ENCODE measurements at regions not wholly inside any gene's neighbourhood (a gene's known extent, or its start where the extent isn't known, plus 50 kb on each side); places are given as distances from the start of the nearest gene placed in this dataset.

- no peaks in the 10 kb centered on the region for H3K36me3 ChIP-seq (ENCODE audit: insufficient read depth, insufficient read length, low read length)
- H3K9ac ChIP-seq (ENCODE audit: insufficient read length, low read depth), result no peak overlapping the region
- no peaks in the 10 kb centered on the region for H3K4me1 ChIP-seq (ENCODE audit: insufficient read depth, insufficient read length)
- H3K27me3 ChIP-seq (ENCODE audit: insufficient read depth, insufficient read length), result no peaks in the 10 kb centered on the region
- TF ChIP-seq SUZ12 (IDR thresholded peaks at IDR 0.05; ENCODE audit: extremely low read depth, insufficient read depth, insufficient read length) (no peak), YY1 (IDR thresholded peaks at IDR 0.05; ENCODE audit: insufficient read depth, insufficient read length) (no peak), ZNF274 (IDR thresholded peaks at IDR 0.05; ENCODE audit: low read depth, low read length) (no peak)
- no peak for DNase-seq (ENCODE audit: low read depth, low spot score)
- H3K9me3 ChIP-seq (ENCODE audit: insufficient read depth, low read length), result no peaks in the 10 kb centered on the region
- H3K4me3 ChIP-seq (ENCODE audit: insufficient read length, low read depth), result no peak overlapping the region
Measured at GRCh38 chr6:139533171-139533570, 158.7 kb upstream of the CITED2 start.

GRCh38 chr6:139531148-139532115, 157.0 kb upstream of the CITED2 start:
- no peak for TF ChIP-seq YY1 (IDR thresholded peaks at IDR 0.05; ENCODE audit: insufficient read depth, insufficient read length)
- no peak for TF ChIP-seq ZNF274 (IDR thresholded peaks at IDR 0.05; ENCODE audit: low read depth, low read length)
- TF ChIP-seq SUZ12 (IDR thresholded peaks at IDR 0.05; ENCODE audit: extremely low read depth, insufficient read depth, insufficient read length), result no peak
- Histone ChIP-seq H3K4me3 (ENCODE audit: insufficient read length, low read depth) (no peak overlapping the region), H3K9ac (ENCODE audit: insufficient read length, low read depth) (no peak overlapping the region), H3K4me1 (ENCODE audit: insufficient read depth, insufficient read length) (no peaks in the 10 kb centered on the region), H3K36me3 (ENCODE audit: insufficient read depth, insufficient read length, low read length) (no peaks in the 10 kb centered on the region), H3K9me3 (ENCODE audit: insufficient read depth, low read length) (no peaks in the 10 kb centered on the region), H3K27me3 (ENCODE audit: insufficient read depth, insufficient read length) (no peaks in the 10 kb centered on the region)
- DNase-seq (ENCODE audit: low read depth, low spot score), result no peak

GRCh38 chr6:139530561-139530960, 156.1 kb upstream of the CITED2 start:
- Histone ChIP-seq H3K9me3 (ENCODE audit: insufficient read depth, low read length) (no peaks in the 10 kb centered on the region), H3K4me1 (ENCODE audit: insufficient read depth, insufficient read length) (no peaks in the 10 kb centered on the region), H3K27me3 (ENCODE audit: insufficient read depth, insufficient read length) (no peaks in the 10 kb centered on the region), H3K4me3 (ENCODE audit: insufficient read length, low read depth) (no peak overlapping the region), H3K36me3 (ENCODE audit: insufficient read depth, insufficient read length, low read length) (no peaks in the 10 kb centered on the region), H3K9ac (ENCODE audit: insufficient read length, low read depth) (no peak overlapping the region)
- TF ChIP-seq ZNF274 (IDR thresholded peaks at IDR 0.05; ENCODE audit: low read depth, low read length) (no peak), YY1 (IDR thresholded peaks at IDR 0.05; ENCODE audit: insufficient read depth, insufficient read length) (no peak), SUZ12 (IDR thresholded peaks at IDR 0.05; ENCODE audit: extremely low read depth, insufficient read depth, insufficient read length) (no peak)
- no peak for DNase-seq (ENCODE audit: low read depth, low spot score)

- H3K9me3 ChIP-seq (ENCODE audit: insufficient read depth, low read length), result no peaks in the 10 kb centered on the region
- H3K27me3 ChIP-seq (ENCODE audit: insufficient read depth, insufficient read length), result no peaks in the 10 kb centered on the region
- no peak overlapping the region for H3K9ac ChIP-seq (ENCODE audit: insufficient read length, low read depth)
- no peaks in the 10 kb centered on the region for H3K4me1 ChIP-seq (ENCODE audit: insufficient read depth, insufficient read length)
- DNase-seq (ENCODE audit: low read depth, low spot score), result no peak
- no peaks in the 10 kb centered on the region for H3K36me3 ChIP-seq (ENCODE audit: insufficient read depth, insufficient read length, low read length)
- no peak for TF ChIP-seq ZNF274 (IDR thresholded peaks at IDR 0.05; ENCODE audit: low read depth, low read length)
- no peak for TF ChIP-seq YY1 (IDR thresholded peaks at IDR 0.05; ENCODE audit: insufficient read depth, insufficient read length)
- TF ChIP-seq SUZ12 (IDR thresholded peaks at IDR 0.05; ENCODE audit: extremely low read depth, insufficient read depth, insufficient read length), result no peak
- no peak overlapping the region for H3K4me3 ChIP-seq (ENCODE audit: insufficient read length, low read depth)
Measured at GRCh38 chr6:139529420-139529819, 155.0 kb upstream of the CITED2 start.

- Histone ChIP-seq H3K27me3 (ENCODE audit: insufficient read depth, insufficient read length) (no peaks in the 10 kb centered on the region), H3K9me3 (ENCODE audit: insufficient read depth, low read length) (no peaks in the 10 kb centered on the region), H3K9ac (ENCODE audit: insufficient read length, low read depth) (no peak overlapping the region), H3K4me3 (ENCODE audit: insufficient read length, low read depth) (no peak overlapping the region), H3K36me3 (ENCODE audit: insufficient read depth, insufficient read length, low read length) (no peaks in the 10 kb centered on the region), H3K4me1 (ENCODE audit: insufficient read depth, insufficient read length) (no peaks in the 10 kb centered on the region)
- DNase-seq (ENCODE audit: low read depth, low spot score), result no peak
- TF ChIP-seq SUZ12 (IDR thresholded peaks at IDR 0.05; ENCODE audit: extremely low read depth, insufficient read depth, insufficient read length), result no peak
- no peak for TF ChIP-seq YY1 (IDR thresholded peaks at IDR 0.05; ENCODE audit: insufficient read depth, insufficient read length)
- TF ChIP-seq ZNF274 (IDR thresholded peaks at IDR 0.05; ENCODE audit: low read depth, low read length), result no peak
Measured at GRCh38 chr6:139528471-139528870, 154.0 kb upstream of the CITED2 start.

- Histone ChIP-seq H3K4me1 (ENCODE audit: insufficient read depth, insufficient read length) (no peaks in the 10 kb centered on the region), H3K27me3 (ENCODE audit: insufficient read depth, insufficient read length) (no peaks in the 10 kb centered on the region), H3K36me3 (ENCODE audit: insufficient read depth, insufficient read length, low read length) (no peaks in the 10 kb centered on the region), H3K9me3 (ENCODE audit: insufficient read depth, low read length) (no peaks in the 10 kb centered on the region), H3K4me3 (ENCODE audit: insufficient read length, low read depth) (no peak overlapping the region), H3K9ac (ENCODE audit: insufficient read length, low read depth) (no peak overlapping the region)
- no peak for DNase-seq (ENCODE audit: low read depth, low spot score)
- TF ChIP-seq ZNF274 (IDR thresholded peaks at IDR 0.05; ENCODE audit: low read depth, low read length) (no peak), YY1 (IDR thresholded peaks at IDR 0.05; ENCODE audit: insufficient read depth, insufficient read length) (no peak), SUZ12 (IDR thresholded peaks at IDR 0.05; ENCODE audit: extremely low read depth, insufficient read depth, insufficient read length) (no peak)
Measured at GRCh38 chr6:139525415-139525814, 151.0 kb upstream of the CITED2 start.

- no peaks in the 10 kb centered on the region for H3K4me1 ChIP-seq (ENCODE audit: insufficient read depth, insufficient read length)
- H3K9me3 ChIP-seq (ENCODE audit: insufficient read depth, low read length), result no peaks in the 10 kb centered on the region
- no peak overlapping the region for H3K9ac ChIP-seq (ENCODE audit: insufficient read length, low read depth)
- no peak for DNase-seq (ENCODE audit: low read depth, low spot score)
- TF ChIP-seq SUZ12 (IDR thresholded peaks at IDR 0.05; ENCODE audit: extremely low read depth, insufficient read depth, insufficient read length) (no peak), YY1 (IDR thresholded peaks at IDR 0.05; ENCODE audit: insufficient read depth, insufficient read length) (no peak), ZNF274 (IDR thresholded peaks at IDR 0.05; ENCODE audit: low read depth, low read length) (no peak)
- H3K4me3 ChIP-seq (ENCODE audit: insufficient read length, low read depth), result no peak overlapping the region
- no peaks in the 10 kb centered on the region for H3K36me3 ChIP-seq (ENCODE audit: insufficient read depth, insufficient read length, low read length)
- H3K27me3 ChIP-seq (ENCODE audit: insufficient read depth, insufficient read length), result no peaks in the 10 kb centered on the region
Measured at GRCh38 chr6:139523986-139524385, 149.5 kb upstream of the CITED2 start.
